Nephron (organoid): ENCODE measurements at regions not wholly inside any gene's neighbourhood (a gene's known extent, or its start where the extent isn't known, plus 50 kb on each side); places are given as distances from the start of the nearest gene placed in this dataset.

Experiments
- H3K27ac Mint-ChIP-seq, 3 experiments: 2 replicates each; pipeline ENCODE4 v1.8.0; 2020; ENCODE audit warnings: mixed read lengths in 3 of 3, mild to moderate bottlenecking in 2 of 3, moderate library complexity in 1 of 3
- H3K27me3 Mint-ChIP-seq: 2 replicates; pipeline ENCODE4 v1.8.0; 2021; ENCODE audit warnings: low read depth, mild to moderate bottlenecking, moderate library complexity, mixed read lengths
- H3K36me3 Mint-ChIP-seq: 2 replicates; pipeline ENCODE4 v1.8.0; 2020; ENCODE audit warnings: low read depth, mixed read lengths
- H3K4me1 Mint-ChIP-seq: 2 replicates; pipeline ENCODE4 v1.8.0; 2020; ENCODE audit warnings: mixed read lengths
- H3K4me3 Mint-ChIP-seq, 3 experiments: 2 replicates each; pipeline ENCODE4 v1.8.0; 2020; ENCODE audit warnings: mild to moderate bottlenecking in 3 of 3, mixed read lengths in 3 of 3, moderate library complexity in 2 of 3
- H3K9me3 Mint-ChIP-seq: 2 replicates; pipeline ENCODE4 v1.8.0; 2020; ENCODE audit warnings: mixed read lengths
- CTCF ChIP-seq, 3 experiments: fragments of 200-600 bp; sonication (generic); IDR thresholded peaks; one replicate each; pipeline ENCODE4 v1.5.0; 2021; ENCODE audit warnings: antibody characterized with exemption in 3 of 3; ENCODE audit not compliant: unreplicated experiment in 3 of 3

- Mint-ChIP-seq H3K27me3 (no peaks in the 10 kb centered on the region), H3K36me3 (no peaks in the 10 kb centered on the region), H3K27ac (no peak overlapping the region), H3K4me3 (no peak overlapping the region), H3K9me3 (peaks cover 6% of the 10 kb centered on the region), H3K4me1 (no peaks in the 10 kb centered on the region)
- no peak for TF ChIP-seq CTCF (IDR thresholded peaks at IDR 0.05; ENCODE audit: unreplicated experiment in 3 of 3)
Measured at GRCh38 chrX:26387906-26388305, 171.9 kb downstream of the MAGEB5 start.

- Mint-ChIP-seq H3K4me1 (no peaks in the 10 kb centered on the region), H3K9me3 (peaks cover 3% of the 10 kb centered on the region), H3K4me3 (no peak overlapping the region), H3K27ac (no peak overlapping the region), H3K36me3 (no peaks in the 10 kb centered on the region), H3K27me3 (no peaks in the 10 kb centered on the region)
- TF ChIP-seq CTCF (IDR thresholded peaks at IDR 0.05; ENCODE audit: unreplicated experiment in 3 of 3): no peak
Measured at GRCh38 chrX:26376037-26376708, 160.2 kb downstream of the MAGEB5 start.

- peaks cover 3% of the 10 kb centered on the region for H3K9me3 Mint-ChIP-seq
- no peaks in the 10 kb centered on the region for H3K27me3 Mint-ChIP-seq
- no peaks in the 10 kb centered on the region for H3K4me1 Mint-ChIP-seq
- no peak for TF ChIP-seq CTCF (IDR thresholded peaks at IDR 0.05; ENCODE audit: unreplicated experiment in 3 of 3)
- H3K27ac Mint-ChIP-seq: no peak overlapping the region
- H3K4me3 Mint-ChIP-seq: no peak overlapping the region
- H3K36me3 Mint-ChIP-seq: no peaks in the 10 kb centered on the region
Measured at GRCh38 chrX:26375346-26375745, 159.4 kb downstream of the MAGEB5 start.

GRCh38 chrX:26373829-26374228 lies 157.9 kb downstream of the MAGEB5 start:
- H3K36me3 Mint-ChIP-seq: no peaks in the 10 kb centered on the region
- no peak for TF ChIP-seq CTCF (IDR thresholded peaks at IDR 0.05; ENCODE audit: unreplicated experiment in 3 of 3)
- H3K4me3 Mint-ChIP-seq: no peak overlapping the region
- H3K27ac Mint-ChIP-seq: no peak overlapping the region
- H3K4me1 Mint-ChIP-seq: no peaks in the 10 kb centered on the region
- no peaks in the 10 kb centered on the region for H3K27me3 Mint-ChIP-seq
- peaks cover 7% of the 10 kb centered on the region for H3K9me3 Mint-ChIP-seq

- no peaks in the 10 kb centered on the region for H3K36me3 Mint-ChIP-seq
- peaks cover 3% of the 10 kb centered on the region for H3K27me3 Mint-ChIP-seq
- H3K4me3 Mint-ChIP-seq: no peak overlapping the region
- H3K27ac Mint-ChIP-seq: no peak overlapping the region
- H3K4me1 Mint-ChIP-seq: no peaks in the 10 kb centered on the region
- no peak for TF ChIP-seq CTCF (IDR thresholded peaks at IDR 0.05; ENCODE audit: unreplicated experiment in 3 of 3)
- H3K9me3 Mint-ChIP-seq: peaks cover 9% of the 10 kb centered on the region
Measured at GRCh38 chrX:26352891-26353430, 137.0 kb downstream of the MAGEB5 start.

GRCh38 chrX:26347171-26347570 lies 131.2 kb downstream of the MAGEB5 start:
- H3K27ac Mint-ChIP-seq: no peak overlapping the region
- no peak overlapping the region for H3K4me3 Mint-ChIP-seq
- H3K27me3 Mint-ChIP-seq: no peaks in the 10 kb centered on the region
- peaks cover 9% of the 10 kb centered on the region for H3K9me3 Mint-ChIP-seq
- H3K4me1 Mint-ChIP-seq: no peaks in the 10 kb centered on the region
- TF ChIP-seq CTCF (IDR thresholded peaks at IDR 0.05; ENCODE audit: unreplicated experiment in 3 of 3): no peak
- no peaks in the 10 kb centered on the region for H3K36me3 Mint-ChIP-seq
